HG02623 (cell line): ENCODE measurements at regions not wholly inside any gene's neighbourhood (a gene's known extent, or its start where the extent isn't known, plus 50 kb on each side); places are given as distances from the start of the nearest gene placed in this dataset.

Experiments
- ATAC-seq: cut with Tn5 transposase; IDR thresholded peaks from one replicate; pipeline ENCODE4 v1.9.1; 2021; ENCODE audit warnings: moderate library complexity; ENCODE audit not compliant: unreplicated experiment

GRCh38 chr17:79298799-79299198 lies 224.2 kb downstream of the ENGASE start:
- no peak for ATAC-seq

DNA sequence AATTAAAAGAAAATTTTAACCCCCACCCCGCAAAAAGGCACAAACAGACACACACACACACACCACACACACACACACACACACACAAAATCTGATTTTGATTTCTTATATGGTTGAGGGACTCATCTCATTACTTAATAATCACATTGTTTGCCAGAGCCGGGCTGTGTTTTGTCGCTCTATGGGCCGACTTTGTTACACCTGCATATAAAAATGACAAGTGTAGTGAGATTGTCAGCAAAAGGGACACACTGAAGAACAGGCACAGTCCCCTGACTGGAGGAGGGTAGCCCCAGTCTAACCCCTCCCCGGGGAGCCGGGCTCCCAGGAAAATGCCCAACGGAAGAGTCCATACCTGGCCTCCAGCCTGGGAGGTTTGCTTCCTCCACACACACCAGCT lies 221.6 kb downstream of the ENGASE start:
- no peak for ATAC-seq

DNA sequence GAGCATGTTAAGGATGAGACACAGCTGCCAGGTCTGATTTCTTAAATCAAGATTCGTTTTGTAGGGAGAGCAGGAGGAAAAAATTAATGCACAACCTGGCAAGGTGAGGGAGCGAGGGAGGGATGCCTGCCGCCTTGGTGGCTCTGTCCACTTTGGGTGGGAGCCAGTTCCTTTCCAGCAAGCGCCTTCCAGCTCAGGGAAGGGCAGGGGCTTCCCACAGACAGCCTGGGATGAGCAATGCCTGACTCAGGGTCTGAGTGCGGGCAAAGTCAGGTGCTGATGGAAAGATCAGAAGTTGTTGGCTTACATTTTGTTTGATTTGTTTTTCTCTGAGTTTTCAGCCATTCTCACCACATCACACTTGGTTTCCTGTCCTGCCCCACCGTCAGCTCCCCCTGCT lies 220.7 kb downstream of the ENGASE start:
- ATAC-seq: no peak

- no peak for ATAC-seq
These were observed 219.9 kb downstream of the ENGASE start for GRCh38 chr17:79294459-79295071.

DNA sequence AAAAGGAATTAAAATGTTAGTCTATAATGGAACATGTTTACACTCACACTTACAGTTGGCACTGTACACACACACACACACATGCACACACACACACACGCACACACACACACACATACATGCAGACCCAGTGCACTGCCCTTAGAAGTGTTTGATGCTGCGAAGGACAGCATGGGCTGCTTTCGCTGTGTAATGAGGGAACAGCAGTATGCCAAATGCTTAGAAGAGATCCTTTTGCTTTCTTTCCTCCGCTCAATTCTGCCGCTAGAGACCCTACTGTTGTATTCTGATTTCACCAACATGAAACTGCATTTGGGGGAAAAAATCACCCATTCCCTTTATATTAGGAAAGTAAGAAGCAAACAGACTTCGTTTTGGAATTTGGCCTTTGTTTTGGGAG lies 217.9 kb downstream of the ENGASE start:
- ATAC-seq: no peak

DNA sequence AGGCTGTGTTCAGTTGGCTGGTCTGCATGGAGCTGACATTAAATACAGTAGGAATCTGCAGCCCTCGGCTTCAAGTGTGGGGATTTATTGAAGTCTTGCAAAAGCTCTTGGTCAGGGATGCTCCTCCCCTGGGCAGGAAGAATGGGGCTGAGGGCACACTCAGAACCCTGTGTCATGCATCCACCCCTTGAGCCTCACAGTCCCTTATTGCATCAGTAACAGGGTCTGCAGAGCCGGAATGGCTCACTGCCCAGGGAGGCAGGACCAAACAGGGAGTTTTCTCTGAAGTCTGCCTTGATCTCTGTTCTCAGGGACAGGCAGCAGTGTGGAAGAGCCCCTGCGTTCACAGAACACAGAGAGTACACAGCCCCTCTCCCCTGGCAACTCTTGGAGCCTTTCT lies 216.8 kb downstream of the ENGASE start:
- ATAC-seq: no peak

DNA sequence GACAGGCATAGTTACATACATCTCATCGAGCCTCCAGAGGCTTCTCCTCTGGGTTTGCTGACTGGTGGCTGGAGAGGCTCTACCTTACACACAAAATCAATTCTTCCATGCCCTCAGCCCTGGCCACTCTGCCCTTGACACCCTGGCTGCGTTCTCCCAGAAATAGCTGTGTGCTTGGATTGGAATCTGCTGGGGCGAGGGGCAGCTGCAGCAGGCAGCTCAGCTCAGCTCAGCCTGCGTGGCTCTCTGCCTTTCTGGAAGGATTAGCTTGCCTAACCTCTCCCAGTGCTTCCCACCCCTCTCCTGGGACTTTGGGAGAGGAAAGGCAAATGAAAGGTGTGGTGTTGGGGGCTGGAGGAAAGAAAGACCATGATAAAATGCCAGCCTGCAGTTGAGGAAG lies 216.1 kb downstream of the ENGASE start:
- no peak for ATAC-seq

DNA sequence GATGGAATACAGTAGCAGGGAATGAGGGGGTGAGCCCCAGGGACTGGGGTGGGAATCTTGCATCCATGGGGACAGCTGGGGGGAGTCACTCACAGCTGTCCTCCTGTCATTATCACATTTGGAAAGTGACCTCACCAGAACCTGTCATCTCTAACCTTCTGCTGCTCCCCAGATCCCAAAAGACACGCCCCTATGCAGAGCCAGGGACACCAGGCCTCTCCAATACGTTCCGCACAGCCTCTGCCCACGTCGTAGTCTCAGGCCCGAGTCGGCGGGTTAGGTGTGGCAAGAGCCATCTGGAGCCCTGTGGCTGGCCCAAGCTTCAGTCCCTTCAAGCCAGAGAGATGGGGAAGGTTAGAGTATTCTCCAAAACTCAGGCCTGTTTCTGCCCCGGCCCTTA lies 214.3 kb downstream of the ENGASE start:
- no peak for ATAC-seq

- no peak for ATAC-seq
These were observed 211.8 kb downstream of the ENGASE start for GRCh38 chr17:79286440-79286839.

DNA sequence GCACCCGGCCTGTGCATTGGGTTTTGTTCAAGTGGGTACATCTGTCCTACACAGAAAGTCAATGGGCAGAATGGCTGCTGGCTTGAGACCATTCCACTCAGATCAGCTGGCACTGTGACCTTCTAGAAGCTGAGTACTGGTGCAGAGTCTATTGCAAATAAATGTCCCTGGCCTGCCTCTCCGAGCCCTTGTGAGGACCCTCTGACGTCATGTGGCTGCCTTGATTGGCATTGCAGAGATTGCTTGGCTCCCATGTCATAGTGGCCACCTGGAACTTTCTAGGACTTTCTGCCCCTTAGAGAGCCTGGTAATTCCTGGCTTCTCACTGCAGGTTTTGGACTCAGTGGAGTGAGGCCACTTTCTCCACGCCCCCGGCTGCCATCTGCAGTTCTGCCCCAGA lies 211.3 kb downstream of the ENGASE start:
- ATAC-seq: no peak

GRCh38 chr17:79282294-79282693 lies 207.7 kb downstream of the ENGASE start:
- no peak for ATAC-seq

- no peak for ATAC-seq
These were observed 207.2 kb downstream of the ENGASE start for GRCh38 chr17:79281803-79282202.

DNA sequence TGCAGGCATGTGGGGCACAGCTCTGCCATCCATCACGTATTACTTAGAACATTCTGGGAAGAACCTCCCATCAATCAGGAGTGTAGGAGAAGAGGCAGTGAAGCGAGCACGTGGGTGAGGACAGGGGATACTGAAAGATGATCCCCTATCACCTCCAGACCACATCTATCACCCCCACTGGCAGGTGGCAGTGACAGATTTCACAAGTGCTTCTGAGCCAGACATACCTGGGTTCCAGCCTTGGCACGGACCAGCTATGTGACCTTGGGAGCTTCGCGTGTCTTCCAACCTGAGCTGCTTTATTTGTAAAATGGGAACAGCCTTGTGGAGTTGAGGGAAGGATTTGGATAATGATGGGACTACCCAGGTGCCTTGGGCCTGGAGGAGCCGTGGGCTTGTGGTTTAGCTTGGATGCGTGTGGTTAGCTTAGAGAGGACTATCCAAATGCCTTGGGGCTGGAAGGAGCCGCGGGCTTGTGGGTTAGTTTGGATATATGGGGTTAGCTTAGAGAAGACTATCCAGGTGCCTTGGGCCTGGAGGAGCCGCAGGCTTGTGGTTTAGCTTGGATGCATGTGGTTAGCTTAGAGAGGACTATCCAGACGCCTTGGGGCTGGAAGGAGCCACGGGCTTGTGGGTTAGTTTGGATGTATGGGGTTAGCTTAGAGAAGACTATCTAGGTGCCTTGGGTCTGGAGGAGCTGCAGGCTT lies 206.4 kb downstream of the ENGASE start:
- no peak for ATAC-seq

GRCh38 chr17:79280010-79280409 lies 205.4 kb downstream of the ENGASE start:
- no peak for ATAC-seq

- no peak for ATAC-seq
These were observed 204.7 kb downstream of the ENGASE start for GRCh38 chr17:79279320-79279719.

- ATAC-seq: no peak
These were observed 202.2 kb downstream of the ENGASE start for GRCh38 chr17:79276821-79277220.

- ATAC-seq: no peak
These were observed 199.0 kb downstream of the ENGASE start for GRCh38 chr17:79273660-79274059.

DNA sequence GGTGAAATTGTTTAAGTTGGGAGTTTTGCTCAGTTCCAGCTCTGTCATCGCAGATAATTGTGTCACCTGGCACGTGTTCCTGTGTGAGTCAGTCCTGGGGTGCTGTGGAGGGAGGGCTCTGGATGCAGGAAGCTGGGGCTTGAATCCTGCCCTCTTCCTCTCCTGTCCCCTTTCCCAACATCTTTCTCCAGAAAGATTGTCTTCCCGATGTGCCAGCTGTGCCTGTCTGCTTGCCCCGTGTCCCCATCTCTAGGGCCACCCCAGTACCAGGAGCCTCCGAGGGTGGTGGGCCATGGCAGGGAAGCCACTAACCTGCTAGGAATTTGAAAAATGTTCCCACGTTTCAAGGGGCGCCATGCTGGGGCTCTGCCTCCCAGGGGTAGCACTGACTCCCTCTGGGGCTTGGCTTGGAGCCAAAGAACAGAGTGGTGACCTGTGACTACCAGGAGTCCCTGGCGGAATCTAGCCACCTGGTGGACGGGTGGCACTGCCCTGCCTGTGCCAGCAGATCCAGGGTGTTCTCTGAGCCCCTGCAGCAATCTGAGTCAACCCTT lies 198.1 kb downstream of the ENGASE start:
- no peak for ATAC-seq

- ATAC-seq: no peak
These were observed 197.6 kb downstream of the ENGASE start for GRCh38 chr17:79272220-79272619.

DNA sequence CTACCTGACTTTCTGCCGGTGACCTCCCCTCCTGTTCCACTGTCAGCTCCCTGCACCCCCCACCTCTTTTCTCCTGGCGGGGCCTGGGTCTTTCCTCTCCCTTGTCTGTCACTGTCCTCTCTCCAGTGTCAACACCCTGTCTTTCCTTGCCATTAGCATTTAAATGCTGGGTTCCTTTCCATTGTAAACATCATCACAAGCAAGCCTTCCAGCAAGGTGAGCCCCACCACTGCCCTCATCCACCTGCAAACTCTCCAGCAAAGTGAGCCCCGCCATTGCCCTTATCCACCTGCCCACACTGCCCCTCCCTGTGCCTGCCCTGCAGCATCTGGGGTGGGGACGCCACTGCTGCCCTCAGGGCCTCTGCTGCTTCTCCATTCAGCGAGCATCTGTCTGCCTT lies 195.0 kb downstream of the ENGASE start:
- no peak for ATAC-seq

- ATAC-seq: no peak
These were observed 188.6 kb downstream of the ENGASE start for GRCh38 chr17:79263191-79263590.

- ATAC-seq: no peak
These were observed 188.0 kb downstream of the ENGASE start for GRCh38 chr17:79262624-79263023.
